C4-2B (cell line): ENCODE measurements at regions not wholly inside any gene's neighbourhood (a gene's known extent, or its start where the extent isn't known, plus 50 kb on each side); places are given as distances from the start of the nearest gene placed in this dataset.

ENCODE experiments used
- H3K27ac ChIP-seq: fragments of 450-650 bp; 2 replicates; pipeline ENCODE4 v1.5.1; 2017
- CTCF ChIP-seq: fragments of 450-650 bp; conservative IDR thresholded peaks from 2 replicates; pipeline ENCODE4 v1.5.1; 2017; ENCODE audit warnings: mild to moderate bottlenecking
- ZFX ChIP-seq: fragments of 450-650 bp; IDR thresholded peaks from 2 replicates; pipeline ENCODE4 v1.6.1; 2017

GRCh38 chr7:27375958-27376357 is 133.4 kb downstream of the EVX1 start:
- peak overlapping the region; percentile 51 for H3K27ac ChIP-seq
- no peak for TF ChIP-seq ZFX
- TF ChIP-seq CTCF, result no peak

- TF ChIP-seq CTCF (no peak), ZFX (no peak)
- H3K27ac ChIP-seq, result no peak overlapping the region
Measured at GRCh38 chr7:27377988-27378387, 135.4 kb downstream of the EVX1 start.

GRCh38 chr7:27382307-27382706 is 139.7 kb downstream of the EVX1 start:
- H3K27ac ChIP-seq, result no peak overlapping the region
- no peak for TF ChIP-seq ZFX
- TF ChIP-seq CTCF, result no peak

- no peak for TF ChIP-seq ZFX
- no peak for TF ChIP-seq CTCF
- no peak overlapping the region for H3K27ac ChIP-seq
Measured at GRCh38 chr7:27386581-27386980, 144.0 kb downstream of the EVX1 start.

GRCh38 chr7:27387864-27388263 is 145.3 kb downstream of the EVX1 start:
- H3K27ac ChIP-seq, result no peak overlapping the region
- TF ChIP-seq ZFX (no peak), CTCF (no peak)

- TF ChIP-seq ZFX, result no peak
- no peak for TF ChIP-seq CTCF
- H3K27ac ChIP-seq, result no peak overlapping the region
Measured at GRCh38 chr7:27388561-27388960, 146.0 kb downstream of the EVX1 start.

GRCh38 chr7:27389496-27389895 is 146.9 kb downstream of the EVX1 start:
- no peak for TF ChIP-seq CTCF
- TF ChIP-seq ZFX, result no peak
- H3K27ac ChIP-seq, result no peak overlapping the region
